IMR-90 (cell line): ENCODE measurements at regions not wholly inside any gene's neighbourhood (a gene's known extent, or its start where the extent isn't known, plus 50 kb on each side); places are given as distances from the start of the nearest gene placed in this dataset.
"Not testable (repeated sequence)": the region's sequence is repeated elsewhere in the genome, so short reads cannot be mapped to it uniquely, and the experiment has no call there.

Experiments
- ATAC-seq: fragments of 200-7000 bp; cut with Tn5 transposase; 2 replicates; pipeline ENCODE4 v1.9.1; 2020; ENCODE audit warnings: low read depth, mild to moderate bottlenecking, moderate library complexity
- BruUV-seq: library from RNA; stranded (reverse); fragments of 400-500 nt; replicated peaks from 2 replicates; lab custom pipeline; 2021; lab: Mats Ljungman, UMichigan
- CTCF ChIA-PET: fragments of 300-600 bp; formaldehyde crosslinking; extraction: SDS; loops from one replicate; lab custom pipeline; 2021; ENCODE audit warnings: antibody characterized with exemption; lab: Yijun Ruan, JAX
- POLR2A ChIA-PET: fragments of 300-600 bp; sonication (Branson Sonifier 250); formaldehyde crosslinking; loops from one replicate; lab custom pipeline; 2022; ENCODE audit warnings: antibody characterized with exemption; ENCODE audit not compliant: unreplicated experiment; lab: Charles Lee
- DNase-seq: peaks from one replicate; pipeline ENCODE4 v3.0.0; 2013
- H2AFZ ChIP-seq: replicated peaks from 2 replicates; pipeline ENCODE3; 2013; ENCODE audit warnings: low read length, mild to moderate bottlenecking; ENCODE audit not compliant: poor library complexity
- H2AK5ac ChIP-seq: 2 replicates; pipeline ENCODE4 v1.6.1; 2013; ENCODE audit warnings: low read depth, low read length, inconsistent platforms
- H2AK9ac ChIP-seq: replicated peaks from 2 replicates; pipeline ENCODE3; 2013; ENCODE audit warnings: mild to moderate bottlenecking, low read depth, low read length, moderate library complexity; ENCODE audit not compliant: poor library complexity
- H2BK120ac ChIP-seq: 2 replicates; pipeline ENCODE4 v1.6.1; 2013; ENCODE audit warnings: low read depth, low read length, inconsistent platforms
- H2BK15ac ChIP-seq: 3 replicates; pipeline ENCODE4 v1.6.1; 2013; ENCODE audit warnings: low read depth, low read length, inconsistent platforms
- H2BK20ac ChIP-seq: 2 replicates; pipeline ENCODE4 v1.6.1; 2013; ENCODE audit warnings: low read depth, mild to moderate bottlenecking, inconsistent platforms, low read length, moderate library complexity
- H2BK5ac ChIP-seq: 2 replicates; pipeline ENCODE4 v1.6.1; 2013; ENCODE audit warnings: mild to moderate bottlenecking, low read depth, low read length, inconsistent platforms; ENCODE audit not compliant: poor library complexity, severe bottlenecking
- H3K14ac ChIP-seq: replicated peaks from 2 replicates; pipeline ENCODE4 v1.6.1; 2013; ENCODE audit warnings: low read depth, low read length, inconsistent platforms
- H3K18ac ChIP-seq: 2 replicates; pipeline ENCODE4 v1.6.1; 2013; ENCODE audit warnings: low read depth, low read length, control low read depth
- H3K23ac ChIP-seq: 2 replicates; pipeline ENCODE4 v1.6.1; 2013; ENCODE audit warnings: low read depth, low read length, inconsistent platforms
- H3K27ac ChIP-seq: 2 replicates; pipeline ENCODE4 v1.5.1; 2013; ENCODE audit warnings: mild to moderate bottlenecking, control low read depth, low read length; ENCODE audit not compliant: insufficient read depth
- H3K27me3 ChIP-seq: 2 replicates; pipeline ENCODE4 v1.6.1; 2013; ENCODE audit warnings: low read length; ENCODE audit not compliant: control insufficient read depth, insufficient read depth
- H3K36me3 ChIP-seq: 2 replicates; pipeline ENCODE4 v1.6.1; 2013; ENCODE audit warnings: low read length, mixed read lengths; ENCODE audit not compliant: control insufficient read depth, insufficient read depth
- H3K4ac ChIP-seq: 2 replicates; pipeline ENCODE4 v1.6.1; 2013; ENCODE audit warnings: low read depth, low read length, inconsistent platforms
- H3K4me1 ChIP-seq: 2 replicates; pipeline ENCODE4 v1.6.1; 2013; ENCODE audit warnings: low read length, mixed read lengths; ENCODE audit not compliant: control insufficient read depth, insufficient read depth
- H3K4me2 ChIP-seq: 2 replicates; pipeline ENCODE4 v1.6.1; 2013; ENCODE audit warnings: low read depth, mild to moderate bottlenecking, control low read depth, low read length, moderate library complexity
- H3K4me3 ChIP-seq: 2 replicates; pipeline ENCODE4 v1.5.1; 2013; ENCODE audit warnings: low read depth, mild to moderate bottlenecking, control low read depth, low read length, moderate library complexity; ENCODE audit not compliant: insufficient read depth
- H3K56ac ChIP-seq: 2 replicates; pipeline ENCODE4 v1.6.1; 2013; ENCODE audit warnings: low read length, inconsistent platforms; ENCODE audit not compliant: insufficient read depth; ENCODE audit errors: extremely low read depth
- H3K79me1 ChIP-seq, 2 experiments: 2 replicates each; pipeline ENCODE4 v1.6.1; 2013; ENCODE audit warnings: low read length in 2 of 2, inconsistent platforms in 1 of 2, low read depth in 1 of 2
- H3K9ac ChIP-seq: 2 replicates; pipeline ENCODE4 v1.6.1; 2013; ENCODE audit warnings: low read depth, low read length, control low read depth
- H3K9me1 ChIP-seq: 2 replicates; pipeline ENCODE4 v1.6.1; 2013; ENCODE audit warnings: low read length, inconsistent platforms; ENCODE audit not compliant: insufficient read depth
- H3K9me3 ChIP-seq: 2 replicates; pipeline ENCODE4 v1.6.1; 2013; ENCODE audit warnings: low read length; ENCODE audit not compliant: control insufficient read depth, insufficient read depth
- H4K20me1 ChIP-seq: 2 replicates; pipeline ENCODE4 v1.6.1; 2013; ENCODE audit warnings: low read length, inconsistent platforms; ENCODE audit not compliant: insufficient read depth
- H4K5ac ChIP-seq: 2 replicates; pipeline ENCODE4 v1.6.1; 2013; ENCODE audit warnings: mild to moderate bottlenecking, low read depth, low read length, control low read depth
- H4K8ac ChIP-seq, 2 experiments: 2 replicates each; pipeline ENCODE4 v1.6.1; 2013; ENCODE audit warnings: low read depth in 2 of 2, low read length in 2 of 2, control low read depth in 1 of 2, inconsistent platforms in 1 of 2
- H4K91ac ChIP-seq: 2 replicates; pipeline ENCODE4 v1.6.1; 2013; ENCODE audit warnings: low read depth, low read length, inconsistent platforms; ENCODE audit not compliant: insufficient read depth
- MAFK ChIP-seq: IDR thresholded peaks from 2 replicates; pipeline ENCODE4 v1.6.1; 2012; ENCODE audit warnings: low read depth, low read length, improper control_type of control experiment
- WGBS, 2 experiments: methylation state at CpG; one replicate each; pipeline versions ENCODE4 v1.1.5 to v1.1.7; 2013; ENCODE audit warnings: missing lambda C conversion rate in 2 of 2; ENCODE audit not compliant: insufficient read length in 1 of 2; ENCODE audit errors: extremely low coverage in 2 of 2; 5-methylcytosine and 5-hydroxymethylcytosine counted together
- dilution Hi-C: fragments of 300-500 bp; cut with HindIII; formaldehyde crosslinking; loops from one replicate; pipeline ENCODE4 v1.14.3; 2018; ENCODE audit warnings: low sequenced_read_pairs; ENCODE audit not compliant: unreplicated experiment
- in situ Hi-C: fragments of 300-500 bp; cut with MboI; formaldehyde crosslinking; loops from 3 replicates; pipeline ENCODE4 v1.14.3; 2019; ENCODE audit warnings: low sequenced_read_pairs, inconsistent platforms, mixed read lengths
- intact Hi-C: fragments of 100-400 bp; cut with micrococcal nuclease; formaldehyde crosslinking; loops from 2 replicates; pipeline ENCODE4 v1.10.0; 2022

DNA sequence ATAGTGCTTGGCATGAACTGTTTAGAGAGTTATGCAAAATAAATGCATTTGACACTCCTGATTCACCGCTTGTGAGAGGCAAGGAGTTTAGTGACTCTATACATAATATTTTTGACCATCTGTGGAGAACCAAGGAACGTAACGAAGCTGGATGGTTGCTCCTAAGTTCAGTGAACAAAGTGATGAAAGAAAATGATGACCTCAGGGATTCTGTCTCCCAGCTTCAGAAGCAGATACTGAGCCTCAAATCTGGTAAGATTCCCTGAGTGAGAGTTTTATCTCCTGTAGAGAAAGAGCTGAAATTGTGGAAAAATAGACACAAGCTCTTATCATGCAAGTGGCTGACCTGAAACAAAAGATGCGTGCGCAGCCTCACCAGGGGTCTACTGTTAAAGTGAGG, 273.6 kb upstream of the ZNF385D start:
- H2AK5ac ChIP-seq, H4K91ac ChIP-seq, H2BK20ac ChIP-seq, H3K4me3 ChIP-seq, H4K5ac ChIP-seq, H3K9me3 ChIP-seq, CTCF ChIA-PET, ATAC-seq, H3K27me3 ChIP-seq, H2AFZ ChIP-seq, DNase-seq, POLR2A ChIA-PET, H3K79me1 ChIP-seq, H3K23ac ChIP-seq, dilution Hi-C loops, H2AK9ac ChIP-seq, H3K4ac ChIP-seq, intact Hi-C loops, H3K18ac ChIP-seq, H3K4me1 ChIP-seq, H3K56ac ChIP-seq, H3K4me2 ChIP-seq, H4K20me1 ChIP-seq, H4K8ac ChIP-seq, H3K27ac ChIP-seq, H3K36me3 ChIP-seq, H2BK5ac ChIP-seq, H2BK15ac ChIP-seq, H2BK120ac ChIP-seq, H3K14ac ChIP-seq, H3K9me1 ChIP-seq, BruUV-seq, H3K9ac ChIP-seq, in situ Hi-C loops: not testable (repeated sequence)
- peak; percentile 27; the same call in 1 of the 2 replicates for TF ChIP-seq MAFK
- no CpG with 5 or more reads among the region's 5 CpGs for WGBS, 2 experiments
